Activated CD4-positive, alpha-beta T cell treated with anti-CD3 and anti-CD28 coated beads, Interleukin-10, Interleukin-2, amounts not matched to agents 100 ng/mL and 50 ng/mL, durations not matched to agents 16 hours and 8 hours (primary cell): ENCODE measurements at regions not wholly inside any gene's neighbourhood (a gene's known extent, or its start where the extent isn't known, plus 50 kb on each side); places are given as distances from the start of the nearest gene placed in this dataset.
"Not testable (repeated sequence)": the region's sequence is repeated elsewhere in the genome, so short reads cannot be mapped to it uniquely, and the experiment has no call there.

ENCODE experiments used
- DNase-seq: peaks from one replicate; pipeline ENCODE4 v3.0.0-alpha.2; 2020

- no peak for DNase-seq
Measured at GRCh38 chr6:113362301-113363047, 494.7 kb upstream of the MARCKS start.

GRCh38 chr6:113363048-113363798 lies 493.9 kb upstream of the MARCKS start:
- no peak for DNase-seq

GRCh38 chr6:113363866-113364265 lies 493.3 kb upstream of the MARCKS start:
- no peak for DNase-seq

- no peak for DNase-seq
Measured at GRCh38 chr6:113364766-113365165, 492.4 kb upstream of the MARCKS start.

GRCh38 chr6:113365191-113365590 lies 492.0 kb upstream of the MARCKS start:
- no peak for DNase-seq

- DNase-seq, result no peak
Measured at GRCh38 chr6:113366505-113366904, 490.6 kb upstream of the MARCKS start.

- DNase-seq, result no peak
Measured at GRCh38 chr6:113370508-113371502, 486.3 kb upstream of the MARCKS start.

GRCh38 chr6:113375466-113375865 lies 481.7 kb upstream of the MARCKS start:
- DNase-seq, result not testable (repeated sequence)

- DNase-seq, result no peak
Measured at GRCh38 chr6:113375950-113376846, 480.9 kb upstream of the MARCKS start.

- DNase-seq, result no peak
Measured at GRCh38 chr6:113376847-113377165, 480.3 kb upstream of the MARCKS start.

- DNase-seq, result no peak
Measured at GRCh38 chr6:113377362-113377942, 479.7 kb upstream of the MARCKS start.

- DNase-seq, result no peak
Measured at GRCh38 chr6:113380591-113380990, 476.6 kb upstream of the MARCKS start.

GRCh38 chr6:113381232-113381631 lies 475.9 kb upstream of the MARCKS start:
- DNase-seq, result no peak

- no peak for DNase-seq
Measured at GRCh38 chr6:113381959-113382358, 475.2 kb upstream of the MARCKS start.

- DNase-seq, result no peak
Measured at GRCh38 chr6:113383701-113384100, 473.4 kb upstream of the MARCKS start.

GRCh38 chr6:113385020-113385431 lies 472.1 kb upstream of the MARCKS start:
- DNase-seq, result no peak

GRCh38 chr6:113388996-113389395 lies 468.1 kb upstream of the MARCKS start:
- DNase-seq, result no peak

GRCh38 chr6:113392551-113393055 lies 464.5 kb upstream of the MARCKS start:
- no peak for DNase-seq

GRCh38 chr6:113394216-113394615 lies 462.9 kb upstream of the MARCKS start:
- DNase-seq, result no peak

- DNase-seq, result no peak
Measured at GRCh38 chr6:113394729-113395128, 462.4 kb upstream of the MARCKS start.

GRCh38 chr6:113396730-113397129 lies 460.4 kb upstream of the MARCKS start:
- no peak for DNase-seq

- DNase-seq, result no peak
Measured at GRCh38 chr6:113397236-113397635, 459.9 kb upstream of the MARCKS start.
